T1000 (cell line): ENCODE measurements at regions not wholly inside any gene's neighbourhood (a gene's known extent, or its start where the extent isn't known, plus 50 kb on each side); places are given as distances from the start of the nearest gene placed in this dataset.

Experiments
- DNase-seq: peaks from one replicate; lab custom pipeline; 2025; ENCODE audit warnings: mixed read lengths; lab: John Stamatoyannopoulos, UW

- no peak for DNase-seq
Observed at GRCh38 chr2:194002699-194003368, 1654.2 kb upstream of the SLC39A10 start.

- DNase-seq, result no peak
Observed at GRCh38 chr2:193990868-193991267, 1666.2 kb upstream of the SLC39A10 start.

GRCh38 chr2:193989645-193990044 is 1667.4 kb upstream of the SLC39A10 start:
- no peak for DNase-seq

GRCh38 chr2:193988784-193989183 is 1668.2 kb upstream of the SLC39A10 start:
- no peak for DNase-seq

- DNase-seq, result no peak
Observed at GRCh38 chr2:193985272-193985671, 1671.8 kb upstream of the SLC39A10 start.

- DNase-seq, result no peak
Observed at GRCh38 chr2:193980599-193980998, 1676.4 kb upstream of the SLC39A10 start.

- DNase-seq, result no peak
Observed at GRCh38 chr2:193973781-193974180, 1683.2 kb upstream of the SLC39A10 start.

GRCh38 chr2:193966590-193966989 is 1690.4 kb upstream of the SLC39A10 start:
- no peak for DNase-seq

GRCh38 chr2:193965263-193965662 is 1691.8 kb upstream of the SLC39A10 start:
- no peak for DNase-seq

GRCh38 chr2:193963472-193964119 is 1693.4 kb upstream of the SLC39A10 start:
- no peak for DNase-seq

GRCh38 chr2:193946806-193947205 is 1710.2 kb upstream of the SLC39A10 start:
- DNase-seq, result no peak

GRCh38 chr2:193943406-193943960 is 1713.5 kb upstream of the SLC39A10 start:
- DNase-seq, result no peak

- no peak for DNase-seq
Observed at GRCh38 chr2:193935114-193935513, 1721.9 kb upstream of the SLC39A10 start.

- DNase-seq, result no peak
Observed at GRCh38 chr2:193929131-193929530, 1727.9 kb upstream of the SLC39A10 start.

GRCh38 chr2:193907561-193907960 is 1712.8 kb upstream of the TMEFF2 start:
- no peak for DNase-seq

GRCh38 chr2:193900292-193900691 is 1705.6 kb upstream of the TMEFF2 start:
- DNase-seq, result no peak

GRCh38 chr2:193895226-193895625 is 1700.5 kb upstream of the TMEFF2 start:
- no peak for DNase-seq

GRCh38 chr2:193894081-193894480 is 1699.3 kb upstream of the TMEFF2 start:
- no peak for DNase-seq

- DNase-seq, result no peak
Observed at GRCh38 chr2:193891023-193891422, 1696.3 kb upstream of the TMEFF2 start.

- DNase-seq, result no peak
Observed at GRCh38 chr2:193885419-193885818, 1690.7 kb upstream of the TMEFF2 start.

GRCh38 chr2:193883820-193884219 is 1689.1 kb upstream of the TMEFF2 start:
- no peak for DNase-seq

- no peak for DNase-seq
Observed at GRCh38 chr2:193876980-193877379, 1682.2 kb upstream of the TMEFF2 start.

GRCh38 chr2:193869564-193869963 is 1674.8 kb upstream of the TMEFF2 start:
- no peak for DNase-seq

- no peak for DNase-seq
Observed at GRCh38 chr2:193868833-193869232, 1674.1 kb upstream of the TMEFF2 start.
